CD4-positive, alpha-beta T cell (primary cell): ENCODE measurements at regions not wholly inside any gene's neighbourhood (a gene's known extent, or its start where the extent isn't known, plus 50 kb on each side); places are given as distances from the start of the nearest gene placed in this dataset.

Experiments
- ATAC-seq: fragments of 200-7000 bp; cut with Tn5 transposase; one replicate; pipeline ENCODE4 v1.10.0; 2022; ENCODE audit warnings: mild to moderate bottlenecking; ENCODE audit not compliant: poor library complexity
- CTCF ChIA-PET: fragments of 350-600 bp; sonication (Branson Sonifier 250); formaldehyde crosslinking; loops from one replicate; lab custom pipeline; 2021; ENCODE audit warnings: antibody characterized with exemption, inconsistent platforms; lab: Charles Lee
- POLR2A ChIA-PET: fragments of 350-600 bp; sonication (Branson Sonifier 250); formaldehyde crosslinking; loops from one replicate; lab custom pipeline; 2021; ENCODE audit warnings: antibody characterized with exemption, inconsistent platforms; lab: Charles Lee
- DNase-seq, 14 experiments: peaks; one replicate each; pipeline ENCODE4 v3.0.0-alpha.2; 2013 to 2020; ENCODE audit warnings: mixed read lengths in 2 of 14
- H3K27ac ChIP-seq, 2 donors: one replicate each; pipeline versions ENCODE4 v1.5.1 to v1.7.0; 2013; ENCODE audit warnings: low read length in 2 of 2, low read depth in 1 of 2, mild to moderate bottlenecking in 1 of 2
- H3K27me3 ChIP-seq, 2 experiments: 1 replicate in 1 of 2; 2 replicates in 1 of 2; pipeline versions ENCODE4 v1.6.1 to v1.7.0; 2013; ENCODE audit warnings: low read length in 2 of 2, control low read depth in 1 of 2, mild to moderate bottlenecking in 1 of 2, moderate library complexity in 1 of 2; ENCODE audit not compliant: insufficient read depth in 2 of 2, control insufficient read depth in 1 of 2
- H3K36me3 ChIP-seq: one replicate; pipeline ENCODE4 v1.6.1; 2013; ENCODE audit warnings: low read length, control low read depth; ENCODE audit not compliant: insufficient read depth
- H3K4me1 ChIP-seq: one replicate; pipeline ENCODE4 v1.6.1; 2013; ENCODE audit warnings: low read length, control low read depth; ENCODE audit not compliant: insufficient read depth
- H3K4me3 ChIP-seq: one replicate; pipeline ENCODE4 v1.5.1; 2013; ENCODE audit warnings: mild to moderate bottlenecking, low read length, moderate library complexity
- H3K9me3 ChIP-seq, 2 experiments: 1 replicate in 1 of 2; 2 replicates in 1 of 2; pipeline versions ENCODE4 v1.6.1 to v1.7.0; 2013; ENCODE audit warnings: low read length in 2 of 2, mild to moderate bottlenecking in 2 of 2, control low read depth in 1 of 2, moderate library complexity in 1 of 2; ENCODE audit not compliant: control insufficient read depth in 1 of 2, insufficient read depth in 1 of 2
- H3K27ac Mint-ChIP-seq: one replicate; pipeline ENCODE4 v1.8.0; 2020; ENCODE audit warnings: mixed read lengths
- H3K27me3 Mint-ChIP-seq: one replicate; pipeline ENCODE4 v1.8.0; 2021; ENCODE audit warnings: mixed read lengths
- H3K36me3 Mint-ChIP-seq: one replicate; pipeline ENCODE4 v1.8.0; 2021; ENCODE audit warnings: low read depth, mixed read lengths
- H3K4me1 Mint-ChIP-seq: one replicate; pipeline ENCODE4 v1.8.0; 2021; ENCODE audit warnings: low read depth, mixed read lengths
- H3K4me3 Mint-ChIP-seq: one replicate; pipeline ENCODE4 v1.8.0; 2020; ENCODE audit warnings: mild to moderate bottlenecking, mixed read lengths
- H3K9me3 Mint-ChIP-seq: one replicate; pipeline ENCODE4 v1.8.0; 2020; ENCODE audit warnings: mixed read lengths
- CTCF ChIP-seq: fragments of 200-600 bp; IDR thresholded peaks from one replicate; pipeline ENCODE4 v1.8.0; 2022; ENCODE audit warnings: antibody characterized with exemption, mild to moderate bottlenecking
- intact Hi-C, 2 experiments: fragments of 100-400 bp; cut with DNase I in 1 of 2; cut with micrococcal nuclease in 1 of 2; formaldehyde crosslinking; loops; one replicate each; pipeline versions ENCODE4 v1.15.1 to v1.9.0; 2023 to 2025; cut with DNase I, micrococcal nuclease

GRCh38 chr12:88805286-88805685 is 225.0 kb upstream of the KITLG start:
- no peak for TF ChIP-seq CTCF
- ATAC-seq (no peak), DNase-seq (no peak)
- Histone ChIP-seq H3K9me3 (no peaks in the 10 kb centered on the region), H3K4me1 (no peaks in the 10 kb centered on the region), H3K27ac (no peak overlapping the region), H3K4me3 (no peak overlapping the region), H3K27me3 (no peaks in the 10 kb centered on the region), H3K36me3 (no peaks in the 10 kb centered on the region)
- H3K36me3 Mint-ChIP-seq = no peaks in the 10 kb centered on the region
- ChIA-PET POLR2A (no interaction called here), CTCF (no interaction called here)
- no peaks in the 10 kb centered on the region for H3K9me3 Mint-ChIP-seq
- H3K27me3 Mint-ChIP-seq = no peaks in the 10 kb centered on the region
- H3K4me1 Mint-ChIP-seq = no peaks in the 10 kb centered on the region
- H3K27ac Mint-ChIP-seq = no peak overlapping the region
- H3K4me3 Mint-ChIP-seq = no peak overlapping the region
- intact Hi-C loops = no loop called here

DNA sequence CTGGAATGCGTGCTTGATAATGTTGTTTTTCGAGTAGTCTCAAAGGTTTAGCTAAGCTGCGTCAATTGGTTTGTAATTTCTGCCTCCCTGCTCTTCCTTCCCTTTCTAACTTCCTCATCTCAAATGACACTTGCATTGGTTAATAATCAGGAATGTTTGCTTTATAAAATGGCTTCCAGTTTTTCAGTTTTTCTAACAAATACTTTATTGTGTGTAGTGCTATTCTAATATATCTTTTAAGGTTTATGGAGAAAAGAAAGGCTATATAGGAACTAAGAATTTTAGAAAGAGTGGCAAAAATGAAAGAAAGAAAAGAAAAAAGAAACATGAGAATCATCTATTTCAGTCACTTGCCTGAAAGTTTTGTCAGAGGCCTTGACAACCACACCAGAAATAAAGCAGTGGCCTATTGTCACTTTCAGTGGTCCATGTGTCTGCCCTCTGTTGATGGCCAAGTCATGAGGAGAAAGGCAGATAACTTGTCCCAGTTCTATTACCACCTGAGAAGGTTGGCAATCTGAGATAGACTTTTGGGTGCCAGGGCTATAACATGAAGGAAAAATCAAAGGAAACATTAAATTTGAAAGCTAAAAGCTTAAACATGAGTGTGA is 221.9 kb upstream of the KITLG start:
- CTCF ChIA-PET = no interaction called here

GRCh38 chr12:88801227-88802095 is 221.2 kb upstream of the KITLG start:
- Histone ChIP-seq H3K27me3 (no peaks in the 10 kb centered on the region), H3K4me1 (no peaks in the 10 kb centered on the region), H3K36me3 (no peaks in the 10 kb centered on the region), H3K27ac (no peak overlapping the region), H3K9me3 (no peaks in the 10 kb centered on the region), H3K4me3 (no peak overlapping the region)
- no peaks in the 10 kb centered on the region for H3K27me3 Mint-ChIP-seq
- DNase-seq (no peak), ATAC-seq (no peak)
- no peak for TF ChIP-seq CTCF
- no peaks in the 10 kb centered on the region for H3K9me3 Mint-ChIP-seq
- no peak overlapping the region for H3K27ac Mint-ChIP-seq
- H3K4me3 Mint-ChIP-seq = no peak overlapping the region
- intact Hi-C loops = no loop called here
- no peaks in the 10 kb centered on the region for H3K36me3 Mint-ChIP-seq
- no peaks in the 10 kb centered on the region for H3K4me1 Mint-ChIP-seq
- CTCF ChIA-PET = no interaction called here
- POLR2A ChIA-PET = no interaction called here

More for the DNA sequence above, 221.9 kb upstream of the KITLG start:
- ATAC-seq (no peak), DNase-seq (no peak)
- Mint-ChIP-seq H3K27ac (no peak overlapping the region), H3K4me1 (no peaks in the 10 kb centered on the region), H3K36me3 (no peaks in the 10 kb centered on the region), H3K27me3 (no peaks in the 10 kb centered on the region), H3K9me3 (no peaks in the 10 kb centered on the region), H3K4me3 (no peak overlapping the region)
- POLR2A ChIA-PET = no interaction called here
- H3K27me3 ChIP-seq = no peaks in the 10 kb centered on the region
- no peaks in the 10 kb centered on the region for H3K36me3 ChIP-seq
- H3K9me3 ChIP-seq = no peaks in the 10 kb centered on the region
- no peak overlapping the region for H3K27ac ChIP-seq
- intact Hi-C loops = no loop called here
- no peak for TF ChIP-seq CTCF
- H3K4me3 ChIP-seq = no peak overlapping the region
- no peaks in the 10 kb centered on the region for H3K4me1 ChIP-seq
